DMS114 treated with DMSO at 0.1 percent for 48 hours (cell line): ENCODE measurements at regions not wholly inside any gene's neighbourhood (a gene's known extent, or its start where the extent isn't known, plus 50 kb on each side); places are given as distances from the start of the nearest gene placed in this dataset.
"Not testable (repeated sequence)": the region's sequence is repeated elsewhere in the genome, so short reads cannot be mapped to it uniquely, and the experiment has no call there.

ENCODE experiments used
- DNase-seq: peaks from one replicate; lab custom pipeline; 2025; ENCODE audit not compliant: unreplicated experiment; lab: John Stamatoyannopoulos, UW

- DNase-seq = no peak
These were observed 303.7 kb downstream of the CDH19 start for GRCh38 chr18:66300141-66300540.

- no peak for DNase-seq
These were observed 323.4 kb downstream of the CDH19 start for GRCh38 chr18:66280470-66280869.

GRCh38 chr18:66271962-66272361, 331.9 kb downstream of the CDH19 start:
- no peak for DNase-seq

GRCh38 chr18:66264130-66264529, 339.8 kb downstream of the CDH19 start:
- DNase-seq = no peak

- DNase-seq = no peak
These were observed 349.8 kb downstream of the CDH19 start for GRCh38 chr18:66254121-66254520.

GRCh38 chr18:66252703-66253102, 351.2 kb downstream of the CDH19 start:
- no peak for DNase-seq

GRCh38 chr18:66235206-66235605, 368.7 kb downstream of the CDH19 start:
- no peak for DNase-seq

GRCh38 chr18:66226782-66227181, 377.1 kb downstream of the CDH19 start:
- no peak for DNase-seq

GRCh38 chr18:66223317-66223716, 380.6 kb downstream of the CDH19 start:
- not testable (repeated sequence) for DNase-seq

GRCh38 chr18:66222174-66222573, 381.7 kb downstream of the CDH19 start:
- DNase-seq = no peak

- no peak for DNase-seq
These were observed 384.1 kb downstream of the CDH19 start for GRCh38 chr18:66219817-66220216.

- DNase-seq = no peak
These were observed 392.1 kb downstream of the CDH19 start for GRCh38 chr18:66211749-66212148.

GRCh38 chr18:66210875-66211274, 393.0 kb downstream of the CDH19 start:
- no peak for DNase-seq

GRCh38 chr18:66209656-66210055, 394.2 kb downstream of the CDH19 start:
- DNase-seq = no peak

GRCh38 chr18:66196805-66197204, 407.1 kb downstream of the CDH19 start:
- DNase-seq = no peak

GRCh38 chr18:66193938-66194337, 410.0 kb downstream of the CDH19 start:
- DNase-seq = no peak

- no peak for DNase-seq
These were observed 410.5 kb downstream of the CDH19 start for GRCh38 chr18:66193394-66193793.

GRCh38 chr18:66168685-66169235, 417.9 kb downstream of the CDH7 start:
- no peak for DNase-seq

GRCh38 chr18:66167829-66168684, 417.2 kb downstream of the CDH7 start:
- DNase-seq = no peak

GRCh38 chr18:66160007-66160406, 409.2 kb downstream of the CDH7 start:
- DNase-seq = no peak

- DNase-seq = no peak
These were observed 408.6 kb downstream of the CDH7 start for GRCh38 chr18:66159451-66159850.

- no peak for DNase-seq
These were observed 406.3 kb downstream of the CDH7 start for GRCh38 chr18:66156946-66157687.
